HL-60 (cell line): ENCODE measurements at regions not wholly inside any gene's neighbourhood (a gene's known extent, or its start where the extent isn't known, plus 50 kb on each side); places are given as distances from the start of the nearest gene placed in this dataset.

Source experiments
- DNase-seq, 2 experiments: peaks; one replicate each; pipeline ENCODE4 v3.0.0-alpha.2; 2010 to 2020; ENCODE audit warnings: low read depth in 1 of 2, low spot score in 1 of 2
- H3K27ac ChIP-seq: fragments of 250-450 bp; sonication (Bioruptor Pico); replicated peaks from 2 replicates; pipeline ENCODE4 v1.5.1; 2020; ENCODE audit warnings: mild to moderate bottlenecking, moderate library complexity
- H3K27me3 ChIP-seq: fragments of 250-450 bp; sonication (Bioruptor Pico); 2 replicates; pipeline ENCODE4 v1.5.1; 2021; ENCODE audit warnings: mild to moderate bottlenecking, moderate library complexity; ENCODE audit not compliant: insufficient read depth, poor library complexity, severe bottlenecking
- H3K4me3 ChIP-seq: replicated peaks from 2 replicates; pipeline ENCODE4 v1.5.1; 2011; ENCODE audit warnings: mild to moderate bottlenecking, control low read depth, low read length; ENCODE audit not compliant: insufficient read depth
- GABPA ChIP-seq: IDR thresholded peaks from 2 replicates; pipeline ENCODE4 v1.6.1; 2012; ENCODE audit warnings: low read depth
- POLR2AphosphoS5 ChIP-seq: IDR thresholded peaks from 2 replicates; pipeline ENCODE4 v1.6.1; 2012; ENCODE audit warnings: low read depth
- SPI1 ChIP-seq: IDR thresholded peaks from 2 replicates; pipeline ENCODE4 v1.6.1; 2012; ENCODE audit warnings: low read depth, mild to moderate bottlenecking, borderline replicate concordance
- TF ChIP-seq, protein P1 (sequence below): IDR thresholded peaks from 2 replicates; pipeline ENCODE4 v1.6.1; 2012; ENCODE audit warnings: low read depth; ENCODE audit not compliant: insufficient replicate concordance
- TF ChIP-seq, protein P2 (sequence below): IDR thresholded peaks from one replicate; pipeline ENCODE4 v1.5.1; 2011; ENCODE audit warnings: low read length, control low read depth, inconsistent platforms; ENCODE audit not compliant: insufficient read depth

DNA sequence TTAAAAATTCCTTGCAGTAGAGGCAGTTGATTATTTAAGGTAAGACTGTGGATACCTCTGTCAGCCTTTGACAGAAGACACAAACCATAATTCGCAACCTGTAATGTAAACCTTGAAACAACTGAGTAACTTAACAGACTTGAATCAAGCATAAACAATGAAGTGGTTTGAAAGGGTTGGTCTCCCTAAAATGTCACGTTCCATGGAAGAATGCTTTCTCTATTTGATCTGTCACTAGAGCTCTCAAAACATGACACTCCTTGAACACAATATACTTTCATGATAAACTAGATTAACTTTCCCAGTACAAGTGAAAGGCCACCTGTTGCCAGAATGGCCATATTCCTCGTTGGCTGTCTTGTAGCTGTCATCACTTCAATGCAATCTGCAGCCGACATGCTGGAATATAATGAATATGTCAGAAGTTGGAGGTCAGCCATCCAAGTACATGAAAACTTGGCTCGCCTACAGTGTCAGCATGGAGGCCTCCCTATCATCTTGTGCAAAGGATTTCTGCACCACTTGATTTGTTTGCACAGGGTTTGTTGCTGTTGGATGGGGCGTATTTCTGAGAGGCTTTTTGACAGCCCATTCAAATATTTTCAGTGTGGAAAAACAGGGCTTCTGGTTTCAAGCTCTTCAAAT, 228.0 kb downstream of the TLE4 start:
- TF ChIP-seq GABPA, result no peak
- Histone ChIP-seq H3K27ac (no peak overlapping the region), H3K27me3 (no peaks in the 10 kb centered on the region), H3K4me3 (no peak overlapping the region)
- no peak for DNase-seq

DNA sequence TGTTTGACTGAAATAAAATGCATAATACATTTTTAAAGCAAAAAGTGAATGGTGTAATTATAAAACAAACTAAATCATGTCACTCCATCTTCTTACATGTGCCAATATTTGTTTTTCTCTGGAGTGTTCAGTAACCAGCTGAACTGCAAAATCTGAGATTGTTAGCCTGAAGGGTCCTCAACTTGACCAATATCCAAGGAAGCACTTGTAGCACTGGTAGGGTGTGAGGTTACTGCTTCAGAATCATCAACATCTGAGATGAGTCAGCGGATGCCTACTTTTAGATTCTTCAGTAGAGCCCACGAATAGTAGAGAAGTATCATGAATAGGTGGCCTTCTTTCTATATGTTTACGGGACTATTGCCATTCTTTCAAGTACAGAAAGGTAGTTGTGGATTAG, 226.7 kb downstream of the TLE4 start:
- DNase-seq, result no peak
- TF ChIP-seq, protein P1, sequence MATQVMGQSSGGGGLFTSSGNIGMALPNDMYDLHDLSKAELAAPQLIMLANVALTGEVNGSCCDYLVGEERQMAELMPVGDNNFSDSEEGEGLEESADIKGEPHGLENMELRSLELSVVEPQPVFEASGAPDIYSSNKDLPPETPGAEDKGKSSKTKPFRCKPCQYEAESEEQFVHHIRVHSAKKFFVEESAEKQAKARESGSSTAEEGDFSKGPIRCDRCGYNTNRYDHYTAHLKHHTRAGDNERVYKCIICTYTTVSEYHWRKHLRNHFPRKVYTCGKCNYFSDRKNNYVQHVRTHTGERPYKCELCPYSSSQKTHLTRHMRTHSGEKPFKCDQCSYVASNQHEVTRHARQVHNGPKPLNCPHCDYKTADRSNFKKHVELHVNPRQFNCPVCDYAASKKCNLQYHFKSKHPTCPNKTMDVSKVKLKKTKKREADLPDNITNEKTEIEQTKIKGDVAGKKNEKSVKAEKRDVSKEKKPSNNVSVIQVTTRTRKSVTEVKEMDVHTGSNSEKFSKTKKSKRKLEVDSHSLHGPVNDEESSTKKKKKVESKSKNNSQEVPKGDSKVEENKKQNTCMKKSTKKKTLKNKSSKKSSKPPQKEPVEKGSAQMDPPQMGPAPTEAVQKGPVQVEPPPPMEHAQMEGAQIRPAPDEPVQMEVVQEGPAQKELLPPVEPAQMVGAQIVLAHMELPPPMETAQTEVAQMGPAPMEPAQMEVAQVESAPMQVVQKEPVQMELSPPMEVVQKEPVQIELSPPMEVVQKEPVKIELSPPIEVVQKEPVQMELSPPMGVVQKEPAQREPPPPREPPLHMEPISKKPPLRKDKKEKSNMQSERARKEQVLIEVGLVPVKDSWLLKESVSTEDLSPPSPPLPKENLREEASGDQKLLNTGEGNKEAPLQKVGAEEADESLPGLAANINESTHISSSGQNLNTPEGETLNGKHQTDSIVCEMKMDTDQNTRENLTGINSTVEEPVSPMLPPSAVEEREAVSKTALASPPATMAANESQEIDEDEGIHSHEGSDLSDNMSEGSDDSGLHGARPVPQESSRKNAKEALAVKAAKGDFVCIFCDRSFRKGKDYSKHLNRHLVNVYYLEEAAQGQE, result no peak
- TF ChIP-seq SPI1, result no peak
- no peak overlapping the region for H3K4me3 ChIP-seq
- no peaks in the 10 kb centered on the region for H3K27me3 ChIP-seq
- no peak overlapping the region for H3K27ac ChIP-seq

DNA sequence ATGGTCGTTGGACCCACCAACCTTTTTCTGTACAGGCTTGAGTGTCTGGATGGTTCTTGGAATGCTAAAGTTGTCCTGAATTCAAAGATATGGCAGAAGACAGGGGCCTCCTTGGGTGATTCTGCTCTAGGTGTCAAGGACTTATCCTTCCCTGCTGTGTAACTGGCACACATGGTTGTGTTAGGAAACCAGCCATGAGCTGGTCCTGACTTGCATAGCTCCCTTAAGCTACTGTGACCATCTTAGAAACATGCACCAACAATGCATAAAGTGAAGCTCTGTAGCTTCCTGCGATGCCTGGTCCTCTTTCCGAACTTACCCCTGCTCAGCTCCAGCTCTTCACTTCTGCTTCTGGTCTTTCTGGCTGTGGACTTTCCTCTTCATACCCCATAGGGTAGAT, 224.6 kb downstream of the TLE4 start:
- TF ChIP-seq POLR2AphosphoS5 (no peak), GABPA (no peak), SPI1 (no peak)
- TF ChIP-seq, protein P1, result no peak
- TF ChIP-seq, protein P2, sequence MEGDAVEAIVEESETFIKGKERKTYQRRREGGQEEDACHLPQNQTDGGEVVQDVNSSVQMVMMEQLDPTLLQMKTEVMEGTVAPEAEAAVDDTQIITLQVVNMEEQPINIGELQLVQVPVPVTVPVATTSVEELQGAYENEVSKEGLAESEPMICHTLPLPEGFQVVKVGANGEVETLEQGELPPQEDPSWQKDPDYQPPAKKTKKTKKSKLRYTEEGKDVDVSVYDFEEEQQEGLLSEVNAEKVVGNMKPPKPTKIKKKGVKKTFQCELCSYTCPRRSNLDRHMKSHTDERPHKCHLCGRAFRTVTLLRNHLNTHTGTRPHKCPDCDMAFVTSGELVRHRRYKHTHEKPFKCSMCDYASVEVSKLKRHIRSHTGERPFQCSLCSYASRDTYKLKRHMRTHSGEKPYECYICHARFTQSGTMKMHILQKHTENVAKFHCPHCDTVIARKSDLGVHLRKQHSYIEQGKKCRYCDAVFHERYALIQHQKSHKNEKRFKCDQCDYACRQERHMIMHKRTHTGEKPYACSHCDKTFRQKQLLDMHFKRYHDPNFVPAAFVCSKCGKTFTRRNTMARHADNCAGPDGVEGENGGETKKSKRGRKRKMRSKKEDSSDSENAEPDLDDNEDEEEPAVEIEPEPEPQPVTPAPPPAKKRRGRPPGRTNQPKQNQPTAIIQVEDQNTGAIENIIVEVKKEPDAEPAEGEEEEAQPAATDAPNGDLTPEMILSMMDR, result no peak

DNA sequence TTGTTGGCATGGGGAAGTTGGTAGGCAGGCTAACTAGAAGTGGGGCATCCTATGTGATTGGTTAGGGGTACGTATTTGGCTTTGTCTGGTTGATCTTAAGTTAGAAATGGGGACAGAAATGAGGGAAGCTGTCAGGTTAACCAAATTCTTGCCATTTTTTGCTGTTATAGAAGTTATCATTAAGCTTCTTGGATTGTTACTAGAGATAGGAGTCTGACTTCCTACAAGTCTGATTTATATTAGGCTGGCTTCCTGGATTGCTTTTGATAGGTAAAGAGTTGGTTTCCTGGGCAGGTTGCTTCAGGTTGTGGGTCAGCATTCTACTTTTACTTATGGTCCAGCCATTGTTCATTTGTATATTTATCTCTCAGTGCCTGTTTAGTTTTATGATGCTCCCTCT, 216.9 kb downstream of the TLE4 start:
- no peak for DNase-seq
- Histone ChIP-seq H3K4me3 (no peak overlapping the region), H3K27me3 (no peaks in the 10 kb centered on the region), H3K27ac (no peak overlapping the region)
- TF ChIP-seq, protein P2, result no peak
- TF ChIP-seq, protein P1, result no peak
- no peak for TF ChIP-seq POLR2AphosphoS5
- no peak for TF ChIP-seq GABPA
- no peak for TF ChIP-seq SPI1

More for the DNA sequence above, 224.6 kb downstream of the TLE4 start:
- H3K4me3 ChIP-seq, result no peak overlapping the region
- no peaks in the 10 kb centered on the region for H3K27me3 ChIP-seq
- no peak overlapping the region for H3K27ac ChIP-seq
- no peak for DNase-seq
